Liver (tissue), 8 donors: ENCODE measurements at regions not wholly inside any gene's neighbourhood (a gene's known extent, or its start where the extent isn't known, plus 50 kb on each side); places are given as distances from the start of the nearest gene placed in this dataset.

ENCODE experiments used
- DNase-seq: peaks from one replicate; pipeline ENCODE4 v3.0.0-alpha.2; 2017; ENCODE audit warnings: low spot score
- H3K27ac ChIP-seq, 2 donors: one replicate each; pipeline ENCODE4 v1.7.0; 2013; ENCODE audit warnings: inconsistent platforms in 2 of 2, low read length in 2 of 2, control low read depth in 1 of 2, low read depth in 1 of 2, mild to moderate bottlenecking in 1 of 2
- H3K27me3 ChIP-seq, 4 donors: one replicate each; pipeline versions ENCODE4 v1.6.1 to v1.7.0; 2013; ENCODE audit warnings: low read length in 3 of 4, inconsistent platforms in 1 of 4, mild to moderate bottlenecking in 1 of 4, moderate library complexity in 1 of 4; ENCODE audit not compliant: control insufficient read depth in 4 of 4, insufficient read depth in 4 of 4
- H3K36me3 ChIP-seq, 4 donors: one replicate each; pipeline versions ENCODE4 v1.6.1 to v1.7.0; 2013; ENCODE audit warnings: low read length in 3 of 4, mild to moderate bottlenecking in 3 of 4, low read depth in 1 of 4, moderate library complexity in 1 of 4; ENCODE audit not compliant: control insufficient read depth in 4 of 4, insufficient read depth in 3 of 4
- H3K4me1 ChIP-seq, 4 donors: one replicate each; pipeline versions ENCODE4 v1.6.1 to v1.7.0; 2013; ENCODE audit warnings: low read length in 3 of 4, mild to moderate bottlenecking in 3 of 4, moderate library complexity in 1 of 4; ENCODE audit not compliant: control insufficient read depth in 4 of 4, insufficient read depth in 4 of 4
- H3K4me3 ChIP-seq, 3 donors: one replicate each; pipeline versions ENCODE4 v1.6.1 to v1.7.0; 2013; ENCODE audit warnings: low read length in 3 of 3, control low read depth in 1 of 3, low read depth in 1 of 3, mild to moderate bottlenecking in 1 of 3
- H3K9ac ChIP-seq, 2 donors: one replicate each; pipeline ENCODE4 v1.7.0; 2013; ENCODE audit warnings: low read length in 2 of 2, mild to moderate bottlenecking in 2 of 2, moderate library complexity in 2 of 2, control low read depth in 1 of 2, low read depth in 1 of 2
- H3K9me3 ChIP-seq, 4 donors: one replicate each; pipeline versions ENCODE4 v1.6.1 to v1.7.0; 2013; ENCODE audit warnings: low read length in 3 of 4; ENCODE audit not compliant: control insufficient read depth in 4 of 4
- ATF3 ChIP-seq: IDR thresholded peaks from 2 replicates; pipeline ENCODE4 v1.6.1; 2016; ENCODE audit warnings: antibody characterized with exemption
- CTCF ChIP-seq: fragments of 150-350 bp; IDR thresholded peaks from 2 replicates; pipeline ENCODE4 v1.5.1; 2017; ENCODE audit warnings: improper control_type of control experiment, low read depth, low read length; ENCODE audit not compliant: missing input control
- EGR1 ChIP-seq, 2 donors: IDR thresholded peaks; 2 replicates each; pipeline ENCODE4 v1.6.1; 2016 to 2018; ENCODE audit warnings: antibody characterized with exemption in 2 of 2, low read depth in 2 of 2
- FOXA1 ChIP-seq: IDR thresholded peaks from 2 replicates; pipeline ENCODE4 v1.6.1; 2016; ENCODE audit warnings: antibody characterized with exemption
- FOXA2 ChIP-seq: IDR thresholded peaks from 2 replicates; pipeline ENCODE4 v1.6.1; 2016; ENCODE audit warnings: antibody characterized with exemption
- GABPA ChIP-seq, 2 donors: IDR thresholded peaks in 1 of 2; conservative IDR thresholded peaks in 1 of 2; 2 replicates each; pipeline ENCODE4 v1.6.1; 2016; ENCODE audit warnings: antibody characterized with exemption in 2 of 2, mild to moderate bottlenecking in 1 of 2, moderate library complexity in 1 of 2
- HNF4A ChIP-seq, 2 donors: conservative IDR thresholded peaks; 2 replicates each; pipeline ENCODE4 v1.6.1; 2016; ENCODE audit warnings: antibody characterized with exemption in 2 of 2, mild to moderate bottlenecking in 2 of 2
- HNF4G ChIP-seq: IDR thresholded peaks from 2 replicates; pipeline ENCODE4 v1.6.1; 2016; ENCODE audit warnings: antibody characterized with exemption
- JUND ChIP-seq, 2 donors: IDR thresholded peaks; 2 replicates each; pipeline ENCODE4 v1.6.1; 2016; ENCODE audit warnings: antibody characterized with exemption in 2 of 2
- MAX ChIP-seq: IDR thresholded peaks from 2 replicates; pipeline ENCODE4 v1.6.1; 2016; ENCODE audit warnings: antibody characterized with exemption
- NR2F2 ChIP-seq: IDR thresholded peaks from 2 replicates; pipeline ENCODE4 v1.6.1; 2016; ENCODE audit warnings: antibody characterized with exemption
- RAD21 ChIP-seq, 2 donors: IDR thresholded peaks; 2 replicates each; pipeline ENCODE4 v1.6.1; 2016; ENCODE audit warnings: antibody characterized with exemption in 2 of 2, mild to moderate bottlenecking in 2 of 2
- REST ChIP-seq: IDR thresholded peaks from 2 replicates; pipeline ENCODE4 v1.6.1; 2016; ENCODE audit warnings: antibody characterized with exemption, mild to moderate bottlenecking
- RXRA ChIP-seq, 2 donors: IDR thresholded peaks; 2 replicates each; pipeline ENCODE4 v1.6.1; 2017 to 2018; ENCODE audit warnings: antibody characterized with exemption in 2 of 2, mild to moderate bottlenecking in 1 of 2
- SP1 ChIP-seq: IDR thresholded peaks from 2 replicates; pipeline ENCODE4 v1.6.1; 2018; ENCODE audit warnings: antibody characterized with exemption, mild to moderate bottlenecking
- TAF1 ChIP-seq: conservative IDR thresholded peaks from 2 replicates; pipeline ENCODE4 v1.6.1; 2016; ENCODE audit warnings: antibody characterized with exemption, mild to moderate bottlenecking
- YY1 ChIP-seq: IDR thresholded peaks from 2 replicates; pipeline ENCODE4 v1.6.1; 2016; ENCODE audit warnings: antibody characterized with exemption, mild to moderate bottlenecking
- WGBS: extraction: QIAGEN DNeasy Blood & Tissue Kit; methylation state at CpG from one replicate; pipeline ENCODE4 v1.1.7; 2013; 5-methylcytosine and 5-hydroxymethylcytosine counted together
- donor health status: healthy.
- donor health status: healthy.
- donor health status: healthy.
- donor health status: healthy.
- donor health status: healthy.

- TF ChIP-seq NR2F2 (no peak), REST (no peak), RXRA (IDR thresholded peaks at IDR 0.05) (no peak)
Measured at GRCh38 chr4:33592701-33593100, 2651.6 kb downstream of the ARAP2 start (continued).

GRCh38 chr4:33606951-33607350 is 2637.4 kb downstream of the ARAP2 start:
- H3K27ac ChIP-seq = no peak overlapping the region
- peaks cover 0 to 6% (median 0%) of the 10 kb centered on the region in 4 donors for H3K9me3 ChIP-seq
- H3K27me3 ChIP-seq = no peaks in the 10 kb centered on the region
- no peak for TF ChIP-seq HNF4G
- no peak for TF ChIP-seq EGR1 (IDR thresholded peaks at IDR 0.05; ENCODE audit: low read depth in 2 of 2)
- no peak for TF ChIP-seq FOXA2
- TF ChIP-seq NR2F2 = no peak
- TF ChIP-seq TAF1 = no peak
- TF ChIP-seq SP1 = no peak
- TF ChIP-seq RAD21 (IDR thresholded peaks at IDR 0.05) = no peak
- TF ChIP-seq ATF3 = no peak
- TF ChIP-seq JUND (IDR thresholded peaks at IDR 0.05) = no peak
- TF ChIP-seq RXRA (IDR thresholded peaks at IDR 0.05) = no peak
- TF ChIP-seq GABPA (IDR thresholded peaks at IDR 0.05 in 1 of 2, conservative IDR thresholded peaks at IDR 0.05 in 1 of 2) = no peak
- TF ChIP-seq YY1 = no peak
- TF ChIP-seq HNF4A (conservative IDR thresholded peaks at IDR 0.05) = no peak
- no peak for TF ChIP-seq CTCF
- no peak for TF ChIP-seq MAX
- no peaks in the 10 kb centered on the region for H3K36me3 ChIP-seq
- no peak overlapping the region for H3K4me3 ChIP-seq
- no peak for DNase-seq
- WGBS = 82% methylated on average over 8 of the region's 8 CpGs
- H3K4me1 ChIP-seq = no peaks in the 10 kb centered on the region
- no peak overlapping the region for H3K9ac ChIP-seq

- H3K27ac ChIP-seq = no peak overlapping the region
- 68% methylated on average over 2 of the region's 2 CpGs for WGBS
- TF ChIP-seq FOXA1 = no peak
- no peak for TF ChIP-seq RXRA (IDR thresholded peaks at IDR 0.05)
- TF ChIP-seq RAD21 (IDR thresholded peaks at IDR 0.05) = no peak
- H3K9ac ChIP-seq = no peak overlapping the region
- no peaks in the 10 kb centered on the region for H3K4me1 ChIP-seq
- DNase-seq = no peak
- no peaks in the 10 kb centered on the region for H3K36me3 ChIP-seq
- H3K9me3 ChIP-seq = peaks cover 0 to 3% (median 0%) of the 10 kb centered on the region in 4 donors
- no peak overlapping the region for H3K4me3 ChIP-seq
- no peaks in the 10 kb centered on the region for H3K27me3 ChIP-seq
Measured at GRCh38 chr4:33616121-33616520, 2628.2 kb downstream of the ARAP2 start.
